OCI-LY3 (cell line): ENCODE measurements at regions not wholly inside any gene's neighbourhood (a gene's known extent, or its start where the extent isn't known, plus 50 kb on each side); places are given as distances from the start of the nearest gene placed in this dataset.
A peak's percentile ranks its signal among the peaks of the same experiment; 100 is the strongest.

Source experiments
- H2AFZ ChIP-seq: fragments of 200-600, 300-600 bp; shearing (Covaris generic); 2 replicates; pipeline ENCODE4 v1.6.0; 2014; ENCODE audit warnings: antibody characterized with exemption, low read depth, low read length
- H3K27ac ChIP-seq: fragments of 200-600, 300-600 bp; sonication (generic); 2 replicates; pipeline ENCODE4 v1.5.1; 2014; ENCODE audit warnings: mild to moderate bottlenecking, low read length, moderate library complexity, mixed read lengths
- H3K27me3 ChIP-seq: fragments of 200-600, 300-600 bp; sonication (generic); 2 replicates; pipeline ENCODE4 v1.6.1; 2014; ENCODE audit warnings: low read depth, low read length, mixed read lengths
- H3K36me3 ChIP-seq: fragments of 200-600, 300-600 bp; sonication (generic); replicated peaks from 2 replicates; pipeline ENCODE3; 2014; ENCODE audit warnings: low read depth, low read length, mixed read lengths
- H3K4me1 ChIP-seq: fragments of 300-600, 200-600 bp; sonication (generic); 2 replicates; pipeline ENCODE4 v1.6.1; 2014; ENCODE audit warnings: low read length, mixed read lengths
- H3K4me2 ChIP-seq: fragments of 200-600, 300-600 bp; sonication (generic); 2 replicates; pipeline ENCODE4 v1.6.1; 2014; ENCODE audit warnings: low read length, mixed read lengths
- H3K4me3 ChIP-seq: fragments of 300-600, 200-600 bp; sonication (generic); 2 replicates; pipeline ENCODE4 v1.5.1; 2014; ENCODE audit warnings: antibody characterized with exemption, mild to moderate bottlenecking, low read length, moderate library complexity
- H3K79me2 ChIP-seq: fragments of 300-600, 200-600 bp; shearing (Covaris generic); 2 replicates; pipeline ENCODE4 v1.6.1; 2014; ENCODE audit warnings: mild to moderate bottlenecking, low read length, mixed read lengths
- H3K9ac ChIP-seq: fragments of 300-600, 200-600 bp; shearing (Covaris generic); 2 replicates; pipeline ENCODE4 v1.6.0; 2014; ENCODE audit warnings: mild to moderate bottlenecking, low read length, moderate library complexity
- H3K9me3 ChIP-seq: fragments of 200-600, 300-600 bp; shearing (Covaris generic); 2 replicates; pipeline ENCODE4 v1.6.1; 2014; ENCODE audit warnings: low read length, mixed read lengths; ENCODE audit not compliant: insufficient read depth
- H4K20me1 ChIP-seq: fragments of 200-600, 300-600 bp; sonication (generic); 2 replicates; pipeline ENCODE4 v1.6.1; 2016; ENCODE audit warnings: low read length, mixed read lengths; ENCODE audit not compliant: insufficient read depth
- EZH2phosphoT487 ChIP-seq: fragments of 200-600 bp; shearing (Covaris generic); IDR thresholded peaks from 2 replicates; pipeline ENCODE4 v1.6.1; 2018; ENCODE audit warnings: antibody characterized with exemption, mixed run types, low read depth
- TF ChIP-seq, protein P1 (sequence below): fragments of 200-600, 300-600 bp; sonication (generic); IDR thresholded peaks from 2 replicates; pipeline ENCODE4 v1.5.1; 2014; ENCODE audit warnings: antibody characterized with exemption, low read length, low read depth

- H2AFZ ChIP-seq, result no peak overlapping the region
- no peaks in the 10 kb centered on the region for H4K20me1 ChIP-seq
- H3K9me3 ChIP-seq, result no peaks in the 10 kb centered on the region
- H3K27me3 ChIP-seq, result no peaks in the 10 kb centered on the region
- H3K9ac ChIP-seq, result no peak overlapping the region
- H3K4me2 ChIP-seq, result no peak overlapping the region
- TF ChIP-seq, protein P1, sequence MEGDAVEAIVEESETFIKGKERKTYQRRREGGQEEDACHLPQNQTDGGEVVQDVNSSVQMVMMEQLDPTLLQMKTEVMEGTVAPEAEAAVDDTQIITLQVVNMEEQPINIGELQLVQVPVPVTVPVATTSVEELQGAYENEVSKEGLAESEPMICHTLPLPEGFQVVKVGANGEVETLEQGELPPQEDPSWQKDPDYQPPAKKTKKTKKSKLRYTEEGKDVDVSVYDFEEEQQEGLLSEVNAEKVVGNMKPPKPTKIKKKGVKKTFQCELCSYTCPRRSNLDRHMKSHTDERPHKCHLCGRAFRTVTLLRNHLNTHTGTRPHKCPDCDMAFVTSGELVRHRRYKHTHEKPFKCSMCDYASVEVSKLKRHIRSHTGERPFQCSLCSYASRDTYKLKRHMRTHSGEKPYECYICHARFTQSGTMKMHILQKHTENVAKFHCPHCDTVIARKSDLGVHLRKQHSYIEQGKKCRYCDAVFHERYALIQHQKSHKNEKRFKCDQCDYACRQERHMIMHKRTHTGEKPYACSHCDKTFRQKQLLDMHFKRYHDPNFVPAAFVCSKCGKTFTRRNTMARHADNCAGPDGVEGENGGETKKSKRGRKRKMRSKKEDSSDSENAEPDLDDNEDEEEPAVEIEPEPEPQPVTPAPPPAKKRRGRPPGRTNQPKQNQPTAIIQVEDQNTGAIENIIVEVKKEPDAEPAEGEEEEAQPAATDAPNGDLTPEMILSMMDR, result no peak
- TF ChIP-seq EZH2phosphoT487, result no peak
- no peaks in the 10 kb centered on the region for H3K36me3 ChIP-seq
- H3K4me1 ChIP-seq, result peaks cover 9% of the 10 kb centered on the region
- no peak overlapping the region for H3K27ac ChIP-seq
- no peaks in the 10 kb centered on the region for H3K79me2 ChIP-seq
- no peak overlapping the region for H3K4me3 ChIP-seq
Measured at GRCh38 chr16:72401084-72401361, 229.1 kb upstream of the PMFBP1 start.

DNA sequence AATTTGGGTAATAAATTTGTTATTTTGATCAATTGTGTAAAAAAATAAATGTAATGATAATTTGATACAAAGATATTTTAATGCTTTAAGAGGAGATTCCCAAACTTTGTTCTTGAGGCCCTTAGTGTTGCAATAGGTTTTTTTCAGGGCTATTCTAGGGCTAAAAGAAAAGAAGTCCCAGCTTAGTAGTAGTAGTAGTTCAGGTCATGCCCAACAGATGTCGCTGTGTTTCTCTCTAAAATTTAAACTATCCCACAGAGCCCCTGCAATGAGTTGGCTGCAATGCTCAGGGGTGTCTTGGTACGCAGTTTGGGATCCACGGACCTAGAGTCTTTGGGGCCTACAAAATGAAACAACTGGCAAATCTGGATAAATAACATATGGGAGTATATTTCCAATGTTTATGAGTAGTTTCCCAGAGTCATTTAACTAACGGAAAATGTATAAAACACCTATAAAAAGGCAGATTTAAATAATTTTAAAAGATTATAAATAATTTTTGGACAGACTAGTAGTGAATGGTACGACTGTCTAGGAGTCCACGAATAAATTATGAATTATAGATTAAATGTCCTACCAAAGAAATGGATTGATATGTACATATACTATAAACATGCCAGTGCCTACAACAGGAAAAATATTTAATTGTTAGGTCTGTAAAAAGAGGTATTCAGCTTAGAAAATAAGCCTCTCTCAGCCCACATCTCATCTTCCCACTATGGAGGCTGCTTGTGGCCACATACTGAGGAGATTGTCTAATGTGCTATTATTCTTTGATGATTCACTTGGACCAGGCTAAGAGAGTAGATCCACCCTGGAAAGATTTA, 228.5 kb upstream of the PMFBP1 start:
- H3K36me3 ChIP-seq, result no peaks in the 10 kb centered on the region
- TF ChIP-seq, protein P1, result peak; percentile 81
- no peak for TF ChIP-seq EZH2phosphoT487
- no peak overlapping the region for H3K4me3 ChIP-seq
- H3K9me3 ChIP-seq, result no peaks in the 10 kb centered on the region
- H4K20me1 ChIP-seq, result no peaks in the 10 kb centered on the region
- no peaks in the 10 kb centered on the region for H3K79me2 ChIP-seq
- H3K9ac ChIP-seq, result no peak overlapping the region
- H2AFZ ChIP-seq, result no peak overlapping the region
- H3K27me3 ChIP-seq, result no peaks in the 10 kb centered on the region
- H3K27ac ChIP-seq, result no peak overlapping the region
- H3K4me2 ChIP-seq, result no peak overlapping the region
- H3K4me1 ChIP-seq, result peaks cover 3% of the 10 kb centered on the region; the same call in 1 of the 2 replicates

DNA sequence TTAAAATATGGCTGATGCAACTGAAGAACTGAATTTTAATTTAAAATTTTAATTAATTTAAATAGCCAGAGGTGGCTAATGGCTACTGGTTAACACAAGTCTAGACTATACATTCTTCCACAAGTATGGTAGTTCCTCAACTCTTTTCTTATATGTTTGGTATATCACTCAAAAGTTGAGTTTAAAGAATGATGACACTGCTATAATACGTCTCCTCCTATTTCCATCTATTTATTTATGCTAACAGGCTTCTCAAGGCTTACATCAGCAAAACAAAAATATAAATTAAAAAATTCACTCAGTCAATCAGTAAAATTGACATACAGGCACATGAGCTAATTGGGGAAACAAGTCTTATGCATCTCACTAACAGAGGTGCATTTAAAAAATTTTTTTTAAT, 227.9 kb upstream of the PMFBP1 start:
- no peaks in the 10 kb centered on the region for H4K20me1 ChIP-seq
- no peaks in the 10 kb centered on the region for H3K79me2 ChIP-seq
- H3K27me3 ChIP-seq, result no peaks in the 10 kb centered on the region
- H3K9ac ChIP-seq, result no peak overlapping the region
- no peaks in the 10 kb centered on the region for H3K9me3 ChIP-seq
- H3K4me2 ChIP-seq, result no peak overlapping the region
- no peak overlapping the region for H2AFZ ChIP-seq
- H3K4me1 ChIP-seq, result no peaks in the 10 kb centered on the region
- TF ChIP-seq, protein P1, result no peak
- no peak for TF ChIP-seq EZH2phosphoT487
- no peak overlapping the region for H3K27ac ChIP-seq
- no peak overlapping the region for H3K4me3 ChIP-seq
- H3K36me3 ChIP-seq, result no peaks in the 10 kb centered on the region

GRCh38 chr16:72397876-72398275, 225.9 kb upstream of the PMFBP1 start:
- Histone ChIP-seq H3K36me3 (no peaks in the 10 kb centered on the region), H3K4me2 (no peak overlapping the region), H3K27me3 (no peaks in the 10 kb centered on the region), H4K20me1 (no peaks in the 10 kb centered on the region), H3K9me3 (no peaks in the 10 kb centered on the region), H3K79me2 (no peaks in the 10 kb centered on the region), H3K4me3 (no peak overlapping the region), H3K9ac (no peak overlapping the region), H2AFZ (no peak overlapping the region), H3K27ac (no peak overlapping the region), H3K4me1 (no peaks in the 10 kb centered on the region)
- TF ChIP-seq, protein P1, result no peak
- no peak for TF ChIP-seq EZH2phosphoT487
